ENCODE measurements at regions not wholly inside any gene's neighbourhood (a gene's known extent, or its start where the extent isn't known, plus 50 kb on each side); places are given as distances from the start of the nearest gene placed in this dataset.

DNA sequence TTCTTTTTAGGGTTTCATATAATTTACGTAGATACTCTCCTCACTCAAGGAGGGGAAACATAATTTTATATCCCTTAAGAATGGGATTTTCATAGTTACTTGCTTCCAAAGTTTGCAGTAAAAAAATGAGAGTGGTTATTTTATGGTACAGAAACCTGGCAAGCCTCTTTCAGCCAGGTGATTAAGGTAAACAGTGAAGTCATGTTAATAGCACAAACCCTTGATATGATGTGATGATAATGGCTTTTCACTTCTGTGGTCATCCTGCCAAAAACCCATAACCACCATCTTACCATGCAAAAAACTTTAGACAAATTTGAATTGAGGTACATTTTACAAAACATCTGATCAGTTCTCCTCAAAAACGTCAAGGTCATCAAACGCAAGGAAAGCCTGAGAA is 517.8 kb downstream of the SLITRK5 start:
- Histone ChIP-seq H4K20me1 (ENCODE audit: insufficient read depth, low read depth, low read length) (no peaks in the 10 kb centered on the region), H2AFZ (ENCODE audit: low read length) (peak overlapping the region; percentile 73; the same call in 1 of the 2 replicates), H3K36me3 (ENCODE audit: insufficient read depth, low read length) (no peaks in the 10 kb centered on the region), H3K79me2 (ENCODE audit: low read length) (no peaks in the 10 kb centered on the region), H3K9me3 (ENCODE audit: low read length) (no peaks in the 10 kb centered on the region), H3K27ac (ENCODE audit: low read length) (no peak overlapping the region), H3K4me2 (ENCODE audit: low read depth, low read length, poor library complexity, severe bottlenecking) (no peak overlapping the region), H3K27me3 (ENCODE audit: low read length) (no peaks in the 10 kb centered on the region), H3K4me3 (ENCODE audit: low read length) (no peak overlapping the region), H3K9ac (ENCODE audit: low read length) (no peak overlapping the region), H3K4me1 (ENCODE audit: low read length) (no peaks in the 10 kb centered on the region), H3K9me2 (replicated peaks; ENCODE audit: insufficient read depth, low read length) (no peaks in the 10 kb centered on the region)
- DNase-seq: no peak

DNA sequence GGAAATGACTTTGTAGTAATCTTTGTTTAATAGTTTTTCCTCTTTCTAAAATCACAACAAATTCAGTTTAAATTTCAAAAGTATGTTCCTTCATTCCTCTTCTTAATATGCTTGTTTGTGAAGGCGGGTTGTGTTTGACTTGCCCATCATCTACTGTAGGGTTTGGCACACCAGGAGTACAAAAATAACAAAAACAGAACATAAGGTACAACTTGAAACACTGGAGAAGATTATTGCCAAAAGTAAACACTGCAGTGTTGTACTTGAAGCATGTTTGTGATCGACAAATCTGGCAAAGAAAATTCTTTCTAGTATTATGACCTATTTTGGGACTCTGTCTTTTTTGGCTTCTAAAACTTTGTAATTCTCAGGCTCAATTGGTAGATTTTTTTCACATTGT is 518.6 kb downstream of the SLITRK5 start:
- H3K4me2 ChIP-seq (ENCODE audit: low read depth, low read length, poor library complexity, severe bottlenecking): no peak overlapping the region
- no peaks in the 10 kb centered on the region for H3K9me3 ChIP-seq (ENCODE audit: low read length)
- H3K4me3 ChIP-seq (ENCODE audit: low read length): no peak overlapping the region
- no peaks in the 10 kb centered on the region for H3K27me3 ChIP-seq (ENCODE audit: low read length)
- no peaks in the 10 kb centered on the region for H3K9me2 ChIP-seq (replicated peaks; ENCODE audit: insufficient read depth, low read length)
- no peaks in the 10 kb centered on the region for H3K36me3 ChIP-seq (ENCODE audit: insufficient read depth, low read length)
- H3K79me2 ChIP-seq (ENCODE audit: low read length): no peaks in the 10 kb centered on the region
- no peak for DNase-seq
- peak overlapping the region; percentile 73; the same call in 1 of the 2 replicates for H2AFZ ChIP-seq (ENCODE audit: low read length)
- no peaks in the 10 kb centered on the region for H3K4me1 ChIP-seq (ENCODE audit: low read length)
- H4K20me1 ChIP-seq (ENCODE audit: insufficient read depth, low read depth, low read length): no peaks in the 10 kb centered on the region
- H3K27ac ChIP-seq (ENCODE audit: low read length): no peak overlapping the region
- H3K9ac ChIP-seq (ENCODE audit: low read length): no peak overlapping the region

DNA sequence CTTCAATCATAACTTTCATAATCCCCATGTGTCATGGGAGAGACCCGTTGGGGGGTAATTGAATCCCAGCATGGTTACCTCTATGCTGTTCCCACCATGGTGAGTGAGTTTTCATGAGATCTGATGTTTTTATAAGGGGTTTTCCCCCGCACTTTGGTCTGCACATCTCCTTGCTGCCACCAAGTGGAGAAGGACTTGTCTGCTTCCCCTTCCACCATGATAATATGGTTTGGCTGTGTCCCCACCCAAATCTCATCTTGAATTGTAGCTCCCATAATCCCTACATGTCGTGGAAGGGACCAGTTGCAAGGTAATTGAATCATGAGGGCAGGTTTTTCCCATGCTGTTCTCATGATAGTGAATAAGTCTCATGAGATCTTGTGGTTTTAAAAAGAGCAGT is 524.9 kb downstream of the SLITRK5 start:
- no peaks in the 10 kb centered on the region for H4K20me1 ChIP-seq (ENCODE audit: insufficient read depth, low read depth, low read length)
- DNase-seq: peak; percentile 53
- H2AFZ ChIP-seq (ENCODE audit: low read length): no peak overlapping the region
- peaks cover 19% of the 10 kb centered on the region for H3K9me3 ChIP-seq (ENCODE audit: low read length)
- H3K9ac ChIP-seq (ENCODE audit: low read length): no peak overlapping the region
- H3K27me3 ChIP-seq (ENCODE audit: low read length): no peaks in the 10 kb centered on the region
- H3K4me3 ChIP-seq (ENCODE audit: low read length): no peak overlapping the region
- no peaks in the 10 kb centered on the region for H3K79me2 ChIP-seq (ENCODE audit: low read length)
- no peaks in the 10 kb centered on the region for H3K36me3 ChIP-seq (ENCODE audit: insufficient read depth, low read length)
- H3K4me1 ChIP-seq (ENCODE audit: low read length): no peaks in the 10 kb centered on the region
- H3K4me2 ChIP-seq (ENCODE audit: low read depth, low read length, poor library complexity, severe bottlenecking): no peak overlapping the region
- H3K27ac ChIP-seq (ENCODE audit: low read length): no peak overlapping the region
- H3K9me2 ChIP-seq (replicated peaks; ENCODE audit: insufficient read depth, low read length): no peaks in the 10 kb centered on the region

DNA sequence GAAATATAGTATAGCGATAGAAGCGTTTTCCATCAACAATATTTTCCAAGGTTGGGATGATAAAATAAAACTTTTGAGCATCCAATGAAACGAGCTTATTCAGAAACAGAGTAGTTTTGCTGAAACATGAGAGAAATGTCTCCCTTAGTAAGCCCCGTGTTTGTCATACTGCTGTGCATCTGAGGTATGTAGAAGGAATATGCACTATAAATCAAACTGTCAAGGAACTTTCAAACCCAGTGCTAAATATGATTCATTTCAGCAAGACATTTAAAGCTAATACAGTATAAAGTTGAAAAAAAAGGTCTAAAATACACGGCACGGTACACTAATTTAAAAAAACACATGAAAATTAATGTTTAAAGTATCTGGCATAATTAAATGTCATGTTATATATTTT is 546.2 kb downstream of the SLITRK5 start:
- H3K4me3 ChIP-seq (ENCODE audit: low read length): no peak overlapping the region
- no peak overlapping the region for H3K27ac ChIP-seq (ENCODE audit: low read length)
- H2AFZ ChIP-seq (ENCODE audit: low read length): peak overlapping the region; percentile 14; the same call in 1 of the 2 replicates
- no peaks in the 10 kb centered on the region; the same call in 1 of the 2 replicates for H3K9me3 ChIP-seq (ENCODE audit: low read length)
- no peaks in the 10 kb centered on the region for H4K20me1 ChIP-seq (ENCODE audit: insufficient read depth, low read depth, low read length)
- H3K79me2 ChIP-seq (ENCODE audit: low read length): no peaks in the 10 kb centered on the region
- DNase-seq: no peak
- no peaks in the 10 kb centered on the region for H3K36me3 ChIP-seq (ENCODE audit: insufficient read depth, low read length)
- no peaks in the 10 kb centered on the region; the same call in 1 of the 2 replicates for H3K4me1 ChIP-seq (ENCODE audit: low read length)
- H3K27me3 ChIP-seq (ENCODE audit: low read length): no peaks in the 10 kb centered on the region
- no peak overlapping the region for H3K4me2 ChIP-seq (ENCODE audit: low read depth, low read length, poor library complexity, severe bottlenecking)
- H3K9ac ChIP-seq (ENCODE audit: low read length): no peak overlapping the region
- no peaks in the 10 kb centered on the region for H3K9me2 ChIP-seq (replicated peaks; ENCODE audit: insufficient read depth, low read length)

DNA sequence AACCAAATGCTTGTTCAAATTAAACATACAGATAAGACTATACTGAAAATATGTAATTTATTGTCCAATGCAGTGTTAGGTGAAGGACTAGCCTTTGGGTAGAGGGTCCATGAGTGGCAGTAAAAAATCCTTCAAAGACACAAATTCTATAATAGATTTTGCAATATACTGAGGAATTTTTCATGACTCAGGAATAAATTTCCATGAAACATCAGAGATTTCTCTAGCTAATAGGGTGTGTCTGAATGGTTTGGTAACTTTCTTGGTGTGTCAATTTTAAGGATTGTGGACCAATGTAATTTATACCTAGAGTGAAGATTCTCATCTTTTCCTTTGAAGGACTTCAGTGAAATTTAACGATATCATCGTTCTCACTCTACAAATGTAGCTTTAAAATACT is 546.7 kb downstream of the SLITRK5 start:
- Histone ChIP-seq H2AFZ (ENCODE audit: low read length) (peak overlapping the region; percentile 97), H3K27ac (ENCODE audit: low read length) (no peak overlapping the region), H3K9me3 (ENCODE audit: low read length) (no peaks in the 10 kb centered on the region; the same call in 1 of the 2 replicates), H3K36me3 (ENCODE audit: insufficient read depth, low read length) (no peaks in the 10 kb centered on the region), H3K4me3 (ENCODE audit: low read length) (no peak overlapping the region), H3K4me1 (ENCODE audit: low read length) (no peaks in the 10 kb centered on the region; the same call in 1 of the 2 replicates), H3K27me3 (ENCODE audit: low read length) (no peaks in the 10 kb centered on the region), H3K79me2 (ENCODE audit: low read length) (no peaks in the 10 kb centered on the region), H3K4me2 (ENCODE audit: low read depth, low read length, poor library complexity, severe bottlenecking) (no peak overlapping the region), H3K9me2 (replicated peaks; ENCODE audit: insufficient read depth, low read length) (no peaks in the 10 kb centered on the region), H4K20me1 (ENCODE audit: insufficient read depth, low read depth, low read length) (no peaks in the 10 kb centered on the region), H3K9ac (ENCODE audit: low read length) (no peak overlapping the region)
- DNase-seq: no peak

DNA sequence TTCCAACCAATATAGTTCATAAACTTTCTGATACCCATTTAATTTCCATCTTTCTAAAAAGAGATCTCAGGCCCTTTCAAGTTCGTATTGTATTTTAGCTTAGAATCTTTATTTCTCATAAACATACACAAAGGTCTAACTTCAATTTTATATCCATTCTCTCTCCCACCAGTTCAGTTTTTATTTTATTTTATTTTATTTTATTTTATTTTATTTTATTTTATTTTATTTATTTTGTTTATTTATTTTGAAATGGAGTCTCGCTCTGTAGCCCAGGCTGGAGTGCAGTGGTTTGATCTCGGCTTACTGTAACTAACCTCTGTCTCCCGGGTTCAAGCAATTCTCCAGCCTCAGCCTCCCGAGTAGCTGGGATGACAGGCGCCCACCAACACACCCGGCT is 552.8 kb downstream of the SLITRK5 start:
- H3K79me2 ChIP-seq (ENCODE audit: low read length): no peaks in the 10 kb centered on the region
- H2AFZ ChIP-seq (ENCODE audit: low read length): no peak overlapping the region
- H3K4me2 ChIP-seq (ENCODE audit: low read depth, low read length, poor library complexity, severe bottlenecking): no peak overlapping the region

DNA sequence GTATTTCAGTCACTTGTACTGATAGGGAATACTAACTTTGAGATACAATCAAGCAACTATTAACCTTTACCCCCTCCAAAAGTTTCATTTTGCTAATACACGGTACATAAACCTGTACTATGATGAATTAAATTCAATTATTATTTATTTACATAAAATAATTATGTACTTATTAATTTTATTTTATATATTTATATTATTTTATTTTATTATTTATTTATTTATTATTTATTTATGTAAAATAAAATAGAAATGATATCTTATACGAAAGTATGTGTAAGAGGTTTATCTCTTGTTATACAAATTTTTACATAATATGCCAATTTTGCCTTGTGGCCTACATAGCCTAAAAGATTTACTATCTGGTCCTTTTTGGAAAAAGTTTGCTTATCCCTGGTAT is 564.3 kb downstream of the SLITRK5 start:
- H3K36me3 ChIP-seq (ENCODE audit: insufficient read depth, low read length): no peaks in the 10 kb centered on the region
- H3K27ac ChIP-seq (ENCODE audit: low read length): no peak overlapping the region
- H3K9me3 ChIP-seq (ENCODE audit: low read length): peaks cover 8% of the 10 kb centered on the region
- H3K79me2 ChIP-seq (ENCODE audit: low read length): no peaks in the 10 kb centered on the region
- peak overlapping the region; percentile 96; the same call in 1 of the 2 replicates for H2AFZ ChIP-seq (ENCODE audit: low read length)
- no peak overlapping the region for H3K9ac ChIP-seq (ENCODE audit: low read length)
- H3K9me2 ChIP-seq (replicated peaks; ENCODE audit: insufficient read depth, low read length): no peaks in the 10 kb centered on the region
- H3K27me3 ChIP-seq (ENCODE audit: low read length): no peaks in the 10 kb centered on the region
- no peak overlapping the region for H3K4me2 ChIP-seq (ENCODE audit: low read depth, low read length, poor library complexity, severe bottlenecking)
- H3K4me1 ChIP-seq (ENCODE audit: low read length): no peaks in the 10 kb centered on the region; the same call in 1 of the 2 replicates
- H4K20me1 ChIP-seq (ENCODE audit: insufficient read depth, low read depth, low read length): no peaks in the 10 kb centered on the region
- DNase-seq: no peak
- no peak overlapping the region for H3K4me3 ChIP-seq (ENCODE audit: low read length)

More for the DNA sequence above, 552.8 kb downstream of the SLITRK5 start:
- Histone ChIP-seq H3K9me3 (ENCODE audit: low read length) (no peaks in the 10 kb centered on the region), H3K27ac (ENCODE audit: low read length) (no peak overlapping the region), H4K20me1 (ENCODE audit: insufficient read depth, low read depth, low read length) (no peaks in the 10 kb centered on the region), H3K9me2 (replicated peaks; ENCODE audit: insufficient read depth, low read length) (no peaks in the 10 kb centered on the region), H3K27me3 (ENCODE audit: low read length) (no peaks in the 10 kb centered on the region), H3K36me3 (ENCODE audit: insufficient read depth, low read length) (no peaks in the 10 kb centered on the region), H3K4me1 (ENCODE audit: low read length) (no peaks in the 10 kb centered on the region; the same call in 1 of the 2 replicates), H3K9ac (ENCODE audit: low read length) (no peak overlapping the region), H3K4me3 (ENCODE audit: low read length) (no peak overlapping the region)
- DNase-seq: no peak

DNA sequence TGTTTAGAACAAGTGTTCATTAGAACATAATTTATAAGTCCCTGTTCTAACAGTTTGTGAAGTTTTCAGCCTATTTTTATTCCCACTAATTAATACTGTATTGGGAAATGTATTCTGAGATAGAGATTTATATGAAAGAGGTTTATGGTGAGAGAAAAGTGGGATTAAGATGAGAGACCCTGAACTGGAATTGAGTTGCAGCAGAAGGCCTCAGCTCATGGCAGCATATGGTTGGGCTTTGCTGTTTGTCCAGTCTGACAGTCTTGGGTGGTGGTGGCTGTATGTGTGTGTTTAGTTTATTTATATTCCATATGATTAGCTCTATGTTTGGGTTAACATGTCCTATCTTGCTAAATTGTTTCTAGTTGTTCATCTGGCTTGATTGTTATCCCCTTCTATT is 575.1 kb downstream of the SLITRK5 start:
- 0 out of 2 replicates have a peak, but pooled peaks cover 2% of the 10 kb centered on the region for H3K4me1 ChIP-seq (ENCODE audit: low read length)
- no peaks in the 10 kb centered on the region for H3K9me2 ChIP-seq (replicated peaks; ENCODE audit: insufficient read depth, low read length)
- H3K36me3 ChIP-seq (ENCODE audit: insufficient read depth, low read length): no peaks in the 10 kb centered on the region
- no peaks in the 10 kb centered on the region for H3K79me2 ChIP-seq (ENCODE audit: low read length)
- H4K20me1 ChIP-seq (ENCODE audit: insufficient read depth, low read depth, low read length): no peaks in the 10 kb centered on the region
- H2AFZ ChIP-seq (ENCODE audit: low read length): peak overlapping the region; percentile 77
- H3K27ac ChIP-seq (ENCODE audit: low read length): no peak overlapping the region
- H3K4me3 ChIP-seq (ENCODE audit: low read length): no peak overlapping the region
- no peak overlapping the region for H3K4me2 ChIP-seq (ENCODE audit: low read depth, low read length, poor library complexity, severe bottlenecking)
- no peak for DNase-seq
- no peaks in the 10 kb centered on the region for H3K27me3 ChIP-seq (ENCODE audit: low read length)
- H3K9ac ChIP-seq (ENCODE audit: low read length): no peak overlapping the region
- no peaks in the 10 kb centered on the region for H3K9me3 ChIP-seq (ENCODE audit: low read length)

DNA sequence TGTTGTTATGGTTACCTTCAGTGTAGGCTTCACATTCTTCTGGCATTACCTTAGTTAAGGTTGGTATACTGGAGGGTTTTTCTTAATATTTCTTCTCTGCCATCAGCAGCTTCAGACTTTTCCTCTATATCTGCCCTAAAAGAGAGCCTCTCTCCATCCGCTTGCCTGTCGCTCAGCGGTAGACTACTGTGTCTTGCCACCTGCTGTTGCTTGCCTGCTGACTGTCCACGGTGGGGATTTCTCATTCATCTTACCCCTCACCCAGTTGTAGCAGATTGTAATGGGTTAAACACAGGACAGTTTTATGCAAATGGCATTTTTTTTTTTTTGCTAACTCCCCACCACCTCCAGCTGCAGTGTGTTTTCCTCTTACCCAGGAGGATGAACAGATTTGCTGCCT is 577.2 kb downstream of the SLITRK5 start:
- H3K79me2 ChIP-seq (ENCODE audit: low read length): no peaks in the 10 kb centered on the region
- 0 out of 2 replicates have a peak, but pooled peaks cover 2% of the 10 kb centered on the region for H3K4me1 ChIP-seq (ENCODE audit: low read length)
- peak overlapping the region; percentile 82 for H2AFZ ChIP-seq (ENCODE audit: low read length)
- H3K9me2 ChIP-seq (replicated peaks; ENCODE audit: insufficient read depth, low read length): no peaks in the 10 kb centered on the region
- H3K4me2 ChIP-seq (ENCODE audit: low read depth, low read length, poor library complexity, severe bottlenecking): no peak overlapping the region
- no peaks in the 10 kb centered on the region for H3K27me3 ChIP-seq (ENCODE audit: low read length)
- no peak overlapping the region for H3K4me3 ChIP-seq (ENCODE audit: low read length)
- H3K27ac ChIP-seq (ENCODE audit: low read length): no peak overlapping the region
- H3K36me3 ChIP-seq (ENCODE audit: insufficient read depth, low read length): no peaks in the 10 kb centered on the region
- H3K9me3 ChIP-seq (ENCODE audit: low read length): no peaks in the 10 kb centered on the region
- H4K20me1 ChIP-seq (ENCODE audit: insufficient read depth, low read depth, low read length): no peaks in the 10 kb centered on the region
- no peak for DNase-seq
- no peak overlapping the region for H3K9ac ChIP-seq (ENCODE audit: low read length)
